ENCODE measurements at regions not wholly inside any gene's neighbourhood (a gene's known extent, or its start where the extent isn't known, plus 50 kb on each side); places are given as distances from the start of the nearest gene placed in this dataset.

DNA sequence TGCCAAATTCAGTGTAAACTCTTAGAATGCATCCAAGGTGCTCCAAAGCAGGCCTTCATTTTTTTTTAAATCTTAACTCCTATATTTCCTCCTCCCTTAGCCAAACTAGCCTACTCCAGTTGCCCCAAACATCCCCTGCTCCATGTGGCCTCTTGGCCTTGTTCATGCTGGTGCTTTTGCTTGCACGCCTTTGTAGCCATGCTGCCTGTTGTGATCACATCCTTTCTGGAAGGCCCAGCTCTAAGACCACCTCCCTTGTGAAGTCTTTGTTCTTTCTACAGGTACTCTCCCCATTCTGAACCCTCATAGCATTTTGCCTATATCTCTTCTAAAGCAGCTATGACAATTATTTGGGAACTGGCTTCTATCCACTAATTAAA, 375.3 kb upstream of the NFE2L3 start:
- Histone ChIP-seq H3K9me3 (ENCODE audit: control insufficient read depth in 2 of 3, insufficient read depth in 1 of 3, low read length in 3 of 3) (no peaks in the 10 kb centered on the region), H3K27me3 (ENCODE audit: control insufficient read depth, insufficient read depth, low read length) (no peaks in the 10 kb centered on the region), H3K27ac (ENCODE audit: low read depth in 2 of 2, low read length in 2 of 2) (no peak overlapping the region), H3K9ac (ENCODE audit: low read length in 3 of 3) (no peak overlapping the region), H3K4me1 (ENCODE audit: control insufficient read depth in 2 of 3, insufficient read depth in 2 of 3, low read depth in 1 of 3, low read length in 3 of 3) (no peaks in the 10 kb centered on the region), H3K4me3 (ENCODE audit: low read length in 3 of 3) (no peak overlapping the region), H3K36me3 (ENCODE audit: control insufficient read depth in 2 of 3, insufficient read depth in 3 of 3, low read length in 3 of 3) (no peaks in the 10 kb centered on the region)
- intact Hi-C loops (cut with DNase I) = no loop called here
- TF ChIP-seq, protein P1, sequence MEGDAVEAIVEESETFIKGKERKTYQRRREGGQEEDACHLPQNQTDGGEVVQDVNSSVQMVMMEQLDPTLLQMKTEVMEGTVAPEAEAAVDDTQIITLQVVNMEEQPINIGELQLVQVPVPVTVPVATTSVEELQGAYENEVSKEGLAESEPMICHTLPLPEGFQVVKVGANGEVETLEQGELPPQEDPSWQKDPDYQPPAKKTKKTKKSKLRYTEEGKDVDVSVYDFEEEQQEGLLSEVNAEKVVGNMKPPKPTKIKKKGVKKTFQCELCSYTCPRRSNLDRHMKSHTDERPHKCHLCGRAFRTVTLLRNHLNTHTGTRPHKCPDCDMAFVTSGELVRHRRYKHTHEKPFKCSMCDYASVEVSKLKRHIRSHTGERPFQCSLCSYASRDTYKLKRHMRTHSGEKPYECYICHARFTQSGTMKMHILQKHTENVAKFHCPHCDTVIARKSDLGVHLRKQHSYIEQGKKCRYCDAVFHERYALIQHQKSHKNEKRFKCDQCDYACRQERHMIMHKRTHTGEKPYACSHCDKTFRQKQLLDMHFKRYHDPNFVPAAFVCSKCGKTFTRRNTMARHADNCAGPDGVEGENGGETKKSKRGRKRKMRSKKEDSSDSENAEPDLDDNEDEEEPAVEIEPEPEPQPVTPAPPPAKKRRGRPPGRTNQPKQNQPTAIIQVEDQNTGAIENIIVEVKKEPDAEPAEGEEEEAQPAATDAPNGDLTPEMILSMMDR (IDR thresholded peaks at IDR 0.05; ENCODE audit: borderline replicate concordance, extremely low read depth, insufficient read depth) = no peak
- FAIRE-seq (no peak), DNase-seq (no peak)

GRCh38 chr7:25777969-25778708, 373.9 kb upstream of the NFE2L3 start:
- DNase-seq (peak in 4 of 5 donors; percentile 86 to 95 (median 90)), FAIRE-seq (no peak)
- no peaks in the 10 kb centered on the region for H3K36me3 ChIP-seq (ENCODE audit: control insufficient read depth in 2 of 3, insufficient read depth in 3 of 3, low read length in 3 of 3)
- H3K9me3 ChIP-seq (ENCODE audit: control insufficient read depth in 2 of 3, insufficient read depth in 1 of 3, low read length in 3 of 3) = no peaks in the 10 kb centered on the region
- TF ChIP-seq, protein P1 (IDR thresholded peaks at IDR 0.05; ENCODE audit: borderline replicate concordance, extremely low read depth, insufficient read depth) = no peak
- H3K27me3 ChIP-seq (ENCODE audit: control insufficient read depth, insufficient read depth, low read length) = no peaks in the 10 kb centered on the region
- H3K27ac ChIP-seq (ENCODE audit: low read depth in 2 of 2, low read length in 2 of 2) = no peak overlapping the region
- no peak overlapping the region for H3K4me3 ChIP-seq (ENCODE audit: low read length in 3 of 3)
- H3K9ac ChIP-seq (ENCODE audit: low read length in 3 of 3) = no peak overlapping the region
- H3K4me1 ChIP-seq (ENCODE audit: control insufficient read depth in 2 of 3, insufficient read depth in 2 of 3, low read depth in 1 of 3, low read length in 3 of 3) = no peaks in the 10 kb centered on the region
- intact Hi-C loops (cut with DNase I) = no loop called here

DNA sequence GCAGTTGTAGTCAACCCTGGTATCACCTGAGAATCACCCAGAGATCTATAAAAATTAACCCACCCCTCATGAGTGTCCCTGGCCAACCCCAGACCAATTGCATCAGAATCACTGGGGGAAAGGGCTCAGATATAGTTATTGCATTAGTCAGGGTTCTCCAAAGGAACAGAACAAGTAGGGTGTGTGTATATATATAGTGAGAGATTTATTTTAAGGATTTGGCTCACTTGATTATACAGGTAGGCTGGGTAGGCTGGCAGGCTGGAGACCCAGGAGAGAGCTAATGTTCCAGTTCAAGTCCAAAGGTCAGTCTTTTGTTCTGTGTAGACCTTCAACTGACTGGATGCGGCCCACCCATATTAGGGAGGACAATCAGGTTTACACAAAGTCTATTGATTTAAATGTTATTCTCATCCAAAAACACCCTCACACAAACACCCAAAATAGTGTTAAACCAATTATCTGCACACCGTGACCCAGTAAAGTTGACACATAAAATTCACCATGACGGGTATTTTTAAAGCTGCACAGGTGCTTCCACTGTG, 372.9 kb upstream of the NFE2L3 start:
- no peak overlapping the region for H3K9ac ChIP-seq (ENCODE audit: low read length in 3 of 3)
- no peak for DNase-seq
- no peaks in the 10 kb centered on the region for H3K27me3 ChIP-seq (ENCODE audit: control insufficient read depth, insufficient read depth, low read length)
- H3K36me3 ChIP-seq (ENCODE audit: control insufficient read depth in 2 of 3, insufficient read depth in 3 of 3, low read length in 3 of 3) = no peaks in the 10 kb centered on the region
- H3K4me1 ChIP-seq (ENCODE audit: control insufficient read depth in 2 of 3, insufficient read depth in 2 of 3, low read depth in 1 of 3, low read length in 3 of 3) = no peaks in the 10 kb centered on the region
- no peak for FAIRE-seq
- no peak overlapping the region for H3K4me3 ChIP-seq (ENCODE audit: low read length in 3 of 3)
- TF ChIP-seq, protein P1 (IDR thresholded peaks at IDR 0.05; ENCODE audit: borderline replicate concordance, extremely low read depth, insufficient read depth) = no peak
- H3K27ac ChIP-seq (ENCODE audit: low read depth in 2 of 2, low read length in 2 of 2) = no peak overlapping the region
- intact Hi-C loops (cut with DNase I) = no loop called here
- no peaks in the 10 kb centered on the region for H3K9me3 ChIP-seq (ENCODE audit: control insufficient read depth in 2 of 3, insufficient read depth in 1 of 3, low read length in 3 of 3)

Measured in kidney (tissue), 13 donors.